Middle frontal gyrus (tissue), 1 donor: ENCODE measurements at regions not wholly inside any gene's neighbourhood (a gene's known extent, or its start where the extent isn't known, plus 50 kb on each side); places are given as distances from the start of the nearest gene placed in this dataset.
"Not testable (repeated sequence)": the region's sequence is repeated elsewhere in the genome, so short reads cannot be mapped to it uniquely, and the experiment has no call there.

Experiments
- DNase-seq: peaks from one replicate; pipeline ENCODE4 v3.0.0-alpha.2; 2015; ENCODE audit warnings: low spot score; ENCODE audit errors: extremely low spot score

DNA sequence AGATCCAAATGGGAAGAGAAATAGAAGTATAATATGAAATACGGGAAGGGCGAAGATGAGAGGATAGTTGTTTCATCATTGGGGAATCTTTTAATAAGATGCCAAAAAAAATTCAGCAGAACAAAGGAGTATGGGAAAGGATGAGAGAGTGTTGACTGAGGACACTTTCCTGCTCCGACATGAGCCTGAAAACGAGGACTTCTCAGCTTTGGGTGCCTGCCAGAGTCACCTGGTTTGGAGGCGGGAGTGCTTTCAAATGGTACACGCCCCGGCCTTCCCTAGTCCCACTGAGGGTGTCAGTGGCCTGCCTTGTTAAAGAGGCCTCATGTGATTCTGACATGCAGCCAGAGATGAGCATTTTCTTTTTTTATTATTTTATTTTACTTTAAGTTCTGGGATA is 250.9 kb downstream of the ANKRD60 start:
- no peak for DNase-seq

DNA sequence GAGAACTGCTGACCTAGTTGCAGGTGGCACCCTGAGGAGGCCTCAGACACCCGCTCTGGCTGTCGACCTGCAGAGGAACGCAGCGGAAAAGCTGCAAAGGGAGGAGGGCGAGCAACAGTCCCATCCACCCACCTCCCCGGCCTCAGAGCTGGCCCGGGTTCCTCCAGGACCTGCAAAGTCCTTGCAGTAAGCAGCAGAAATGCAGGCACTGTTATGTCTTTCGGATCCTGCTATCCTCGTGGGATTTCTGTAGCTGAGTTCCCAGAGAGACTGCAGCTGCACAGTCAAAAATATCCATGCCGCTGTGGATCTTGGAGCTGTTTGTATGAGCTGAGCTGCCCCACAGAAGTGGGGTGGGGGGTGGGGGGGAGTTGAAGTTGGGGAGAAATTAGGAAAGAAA is 251.3 kb downstream of the ANKRD60 start:
- no peak for DNase-seq

DNA sequence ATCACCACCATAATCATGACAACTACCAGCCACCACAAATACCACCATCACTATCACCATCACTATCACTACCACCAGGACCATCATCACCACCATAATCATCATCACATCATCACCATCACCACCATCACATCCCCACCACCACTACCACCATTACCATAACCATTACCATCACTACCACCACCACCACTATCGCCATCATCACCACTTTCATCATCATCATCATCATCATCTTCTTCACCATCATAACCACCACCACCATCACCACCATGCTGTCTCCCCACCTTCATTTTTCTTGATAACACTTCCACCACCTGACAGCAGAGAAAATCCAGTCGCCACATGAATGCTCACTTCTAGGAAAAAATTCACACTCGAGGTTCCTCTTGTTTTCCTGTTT is 253.6 kb downstream of the ANKRD60 start:
- no peak for DNase-seq

DNA sequence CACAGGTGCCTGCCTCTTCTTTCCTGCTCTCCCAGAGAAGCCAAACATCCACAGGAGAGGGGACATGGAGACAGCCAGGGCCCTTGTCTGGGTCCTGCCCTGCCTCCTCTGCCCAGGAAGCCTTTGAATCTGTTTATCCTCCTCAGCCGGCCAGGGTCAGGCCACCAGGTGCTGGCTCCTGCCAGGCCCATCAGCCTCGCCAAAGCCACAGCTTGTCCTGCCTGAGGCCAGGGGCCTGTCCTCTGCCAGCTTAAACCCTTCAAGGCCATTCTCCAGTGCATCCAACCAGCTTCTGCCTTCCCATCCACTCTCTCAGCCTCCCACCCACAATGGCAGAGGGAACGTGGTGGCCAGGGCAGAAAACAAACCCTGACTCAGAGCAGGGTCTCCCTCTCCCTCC is 254.6 kb downstream of the ANKRD60 start:
- DNase-seq = no peak

DNA sequence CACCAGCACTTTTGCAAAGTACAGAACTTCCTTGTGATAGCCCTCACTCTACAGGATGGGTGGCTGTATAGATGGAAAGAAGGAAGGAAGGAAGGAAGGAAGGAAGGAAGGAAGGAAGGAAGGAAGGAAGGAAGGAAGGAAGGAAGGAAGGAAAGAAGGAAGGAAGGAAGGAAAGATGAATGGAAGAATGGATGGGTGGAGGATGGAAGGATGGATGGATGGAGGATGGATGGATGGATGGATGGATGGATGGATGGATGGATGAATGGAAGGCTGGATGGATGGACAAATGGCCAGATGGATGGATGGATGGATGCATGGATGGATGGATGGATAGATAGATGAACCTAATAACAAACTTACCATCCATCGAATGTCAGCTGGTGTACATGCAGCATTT is 256.9 kb downstream of the ANKRD60 start:
- not testable (repeated sequence) for DNase-seq

DNA sequence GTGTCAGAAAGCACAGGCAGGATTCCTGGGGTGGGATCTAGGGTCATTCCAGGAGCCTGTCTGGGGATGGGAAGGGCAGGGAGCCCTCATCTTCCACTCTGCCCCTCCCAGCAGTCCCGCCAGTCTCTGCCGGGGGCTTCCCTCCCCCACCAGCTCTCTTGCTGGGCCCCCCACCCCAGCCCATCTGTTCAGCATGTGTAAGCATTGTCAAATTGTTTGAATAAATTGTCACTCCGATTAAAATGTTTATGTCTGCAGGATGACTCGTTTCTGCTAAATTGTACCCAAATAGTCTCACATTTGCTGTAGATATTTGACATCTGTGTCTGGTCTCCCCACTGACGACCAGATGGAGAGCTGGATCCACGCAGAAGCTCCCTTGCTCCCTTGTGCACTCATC is 257.6 kb downstream of the ANKRD60 start:
- DNase-seq = no peak

DNA sequence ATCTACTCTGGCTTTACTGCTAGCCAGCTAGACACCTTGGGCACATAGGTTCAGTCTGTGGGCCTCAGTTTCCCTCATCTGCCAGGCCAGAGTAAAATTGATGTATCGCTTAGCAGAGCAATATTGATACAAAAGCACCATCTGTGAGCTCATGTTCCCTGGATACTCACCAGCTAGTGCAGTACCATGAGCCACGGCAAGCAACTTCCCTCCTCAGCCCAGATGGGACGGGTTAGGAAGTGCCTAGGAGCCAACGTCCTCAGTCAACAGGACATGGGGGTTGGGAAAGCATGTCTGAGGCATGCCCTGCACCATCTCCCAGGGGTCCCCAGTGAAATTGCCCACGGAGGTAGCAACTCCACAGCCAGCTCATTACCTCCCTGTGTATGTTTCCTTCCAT is 258.3 kb downstream of the ANKRD60 start:
- DNase-seq = no peak

DNA sequence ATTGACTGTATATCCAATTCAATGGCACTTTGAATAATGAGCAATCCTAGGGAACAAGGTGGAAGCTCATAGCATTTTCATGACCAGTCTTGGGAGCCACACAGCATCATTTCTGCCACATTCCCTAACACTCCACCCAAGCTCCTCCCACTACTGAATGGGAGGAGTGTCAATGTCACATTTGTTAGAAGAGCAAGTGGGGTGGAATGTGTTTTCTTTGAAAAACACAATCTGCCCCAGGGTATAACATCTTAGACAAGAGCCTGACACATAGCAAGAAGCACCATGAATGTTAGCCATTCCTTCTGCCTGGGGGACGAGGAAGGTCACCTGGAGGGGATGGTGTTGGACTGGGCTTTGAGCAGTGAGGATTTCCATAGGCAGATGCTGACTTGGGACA is 258.3 kb upstream of the PMEPA1 start:
- no peak for DNase-seq

DNA sequence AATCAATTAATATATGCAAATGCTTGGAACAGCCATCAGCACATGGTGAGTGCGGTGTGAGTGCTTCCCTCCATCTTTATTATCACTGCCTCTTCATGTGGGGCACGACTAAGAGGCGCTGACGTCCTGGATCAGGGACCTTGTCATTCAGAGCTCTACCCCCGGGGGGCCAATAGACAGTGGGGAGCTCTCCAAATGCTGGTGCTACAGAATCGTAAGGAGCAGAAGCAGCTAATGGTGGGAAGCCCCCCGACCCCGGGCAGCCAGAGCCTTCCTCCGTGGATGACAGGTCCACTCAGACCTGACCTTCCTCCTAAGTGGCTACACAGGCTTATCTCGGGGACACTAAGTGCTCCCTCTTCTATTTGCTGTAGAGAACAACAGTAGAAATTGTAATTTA is 257.5 kb upstream of the PMEPA1 start:
- DNase-seq = no peak

DNA sequence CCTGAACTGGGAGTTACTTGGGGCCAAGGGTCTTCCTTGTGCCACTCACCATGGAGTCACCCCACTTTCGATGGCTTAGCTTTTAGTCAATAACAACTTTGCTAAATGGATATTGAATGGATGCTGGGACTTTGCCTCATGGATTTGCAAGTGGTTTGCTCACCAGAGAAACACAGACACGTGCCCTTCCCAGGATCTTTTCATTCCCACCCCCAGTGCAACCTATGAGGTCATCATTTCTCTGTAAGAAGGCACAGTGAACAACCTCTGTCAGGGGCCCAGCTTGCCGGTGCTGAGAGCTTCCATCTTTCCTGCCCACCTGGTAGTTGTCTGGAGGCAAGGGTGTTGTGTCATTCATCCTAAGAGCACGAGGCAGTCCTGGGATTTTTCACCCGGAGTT is 256.8 kb upstream of the PMEPA1 start:
- no peak for DNase-seq

DNA sequence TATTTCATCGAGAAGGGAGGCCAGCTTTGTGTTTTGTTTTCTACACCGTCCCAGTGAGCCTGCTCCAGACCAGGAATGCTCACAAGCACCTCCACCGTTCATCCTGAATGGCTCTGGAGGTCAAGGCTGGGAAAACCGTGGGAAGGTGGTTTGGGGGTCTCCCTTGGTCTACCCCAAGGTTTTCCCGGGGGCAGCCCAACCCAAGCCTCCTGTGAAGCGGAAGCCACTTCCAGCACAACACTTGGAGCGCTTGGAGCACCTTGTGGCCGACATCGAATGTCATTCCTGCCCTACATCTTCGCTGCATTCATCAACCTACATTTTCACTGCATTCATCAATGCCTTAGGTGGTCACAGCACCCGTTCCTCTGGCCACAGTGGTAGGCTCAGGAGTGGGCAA is 255.6 kb upstream of the PMEPA1 start:
- DNase-seq = no peak

DNA sequence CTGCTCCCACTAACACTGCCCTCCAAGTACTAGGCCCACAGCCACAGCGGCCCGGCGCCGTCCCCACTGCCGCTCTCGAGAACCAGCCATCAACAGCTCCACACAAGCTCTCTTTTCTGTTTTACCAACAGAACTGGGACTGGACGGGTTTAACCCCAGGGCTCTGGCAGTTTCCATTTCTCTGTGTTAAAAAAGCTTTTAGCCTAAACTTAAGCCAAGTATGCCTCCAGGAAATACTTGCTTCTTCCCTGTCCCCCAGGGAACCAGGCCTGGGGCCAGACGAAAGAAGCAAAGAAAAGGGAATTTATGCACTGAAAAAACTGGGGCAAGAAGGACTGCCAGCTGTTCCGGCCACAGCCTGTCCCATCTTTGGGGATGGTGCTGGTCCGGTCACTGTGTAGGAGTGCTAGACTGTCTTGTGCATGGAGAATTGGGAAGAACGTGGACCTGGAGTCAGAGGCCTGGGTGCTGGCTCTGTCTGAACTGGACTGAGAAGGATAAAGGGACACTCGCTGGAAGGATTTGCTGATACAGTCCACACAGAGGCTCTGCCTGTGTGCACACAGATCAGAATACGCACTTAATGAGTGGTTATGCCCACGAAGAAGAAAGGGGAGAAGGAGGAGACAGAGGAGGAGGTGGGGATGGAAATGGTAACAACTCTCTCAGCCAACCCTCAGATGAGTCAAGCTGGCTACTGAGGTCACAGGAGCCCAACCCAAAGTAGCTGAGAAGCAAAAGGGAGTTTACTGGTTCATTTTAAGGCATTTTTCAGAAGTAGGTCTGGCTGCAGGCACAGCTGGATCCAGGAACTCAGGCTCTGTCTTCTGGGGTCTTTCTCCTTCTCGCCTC is 254.4 kb upstream of the PMEPA1 start:
- peak; percentile 8 for DNase-seq

DNA sequence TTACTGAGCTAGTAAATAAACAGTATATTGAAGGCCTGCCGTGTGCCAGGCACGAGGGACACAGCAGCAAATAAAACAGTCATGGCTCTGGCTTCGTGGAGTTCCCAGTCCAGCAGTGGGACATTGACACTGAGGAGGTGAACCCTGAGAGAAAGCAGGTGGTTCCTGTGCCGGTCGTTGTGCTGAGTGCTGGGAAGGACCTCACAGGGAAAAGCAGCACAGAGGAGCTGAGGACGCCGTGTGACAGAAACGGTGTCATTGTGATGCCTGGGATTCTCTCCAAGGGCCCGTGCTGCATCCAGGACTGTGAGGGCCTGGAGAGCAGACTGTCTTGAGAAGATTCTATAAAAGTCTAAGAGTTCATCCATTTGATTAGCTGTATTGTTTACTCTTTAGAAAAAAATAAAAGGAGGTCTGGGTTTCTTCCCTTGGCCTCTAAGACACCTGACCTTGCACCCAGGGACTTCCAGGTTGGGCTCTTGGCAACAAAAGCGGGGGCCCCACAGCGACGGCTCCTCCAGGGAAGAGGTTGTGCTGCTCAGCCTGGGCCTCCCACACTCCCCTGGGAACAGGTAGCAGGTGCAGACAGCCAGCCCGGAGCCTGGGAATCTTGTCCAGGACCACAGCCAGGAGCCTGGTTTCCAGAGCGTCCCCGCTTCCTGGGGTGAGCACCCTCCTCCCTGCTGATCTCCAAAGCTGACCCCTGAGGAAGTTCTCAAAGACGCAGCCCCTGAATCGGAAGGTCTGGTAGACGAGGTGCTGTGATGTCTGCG is 251.2 kb upstream of the PMEPA1 start:
- DNase-seq = no peak

DNA sequence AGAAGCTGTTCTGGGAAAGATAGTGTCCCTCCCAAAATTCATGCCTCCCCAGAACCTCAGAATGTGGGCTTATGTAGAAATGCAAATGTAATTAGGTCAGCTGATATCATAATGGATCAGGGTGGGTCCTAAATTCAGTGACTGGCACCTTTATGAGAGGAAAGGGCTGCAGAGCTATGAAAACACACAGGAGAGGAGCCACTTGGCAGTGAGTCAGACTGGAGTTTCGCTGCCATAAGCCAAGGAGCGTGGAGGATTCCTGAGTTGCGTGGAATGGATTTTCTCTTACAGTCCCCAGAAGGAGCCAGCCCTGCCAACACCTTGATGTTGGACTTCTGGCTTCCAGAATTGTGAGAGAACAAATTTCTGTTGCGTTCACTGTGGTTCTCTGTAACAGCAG is 249.8 kb upstream of the PMEPA1 start:
- DNase-seq = no peak

DNA sequence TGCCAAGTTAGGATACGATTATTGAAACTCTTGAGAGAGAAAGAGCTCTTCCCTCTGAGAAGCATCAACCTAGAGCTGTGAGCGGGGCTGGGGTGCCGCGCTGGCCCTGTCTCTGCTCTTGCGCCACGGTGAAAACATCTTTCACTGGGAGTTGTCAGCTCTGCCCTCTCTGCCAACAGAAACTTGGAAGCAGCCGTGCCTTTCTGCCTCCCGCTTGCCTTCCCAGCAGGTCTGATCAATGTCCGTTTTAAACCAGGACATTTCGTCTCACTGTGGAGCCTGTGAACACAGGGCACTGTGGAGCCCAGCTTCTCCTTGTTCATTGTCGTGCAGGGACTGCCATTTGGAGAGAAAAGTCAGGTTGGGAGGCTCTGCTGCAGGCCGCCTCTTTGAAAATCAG is 249.2 kb upstream of the PMEPA1 start:
- DNase-seq = no peak

DNA sequence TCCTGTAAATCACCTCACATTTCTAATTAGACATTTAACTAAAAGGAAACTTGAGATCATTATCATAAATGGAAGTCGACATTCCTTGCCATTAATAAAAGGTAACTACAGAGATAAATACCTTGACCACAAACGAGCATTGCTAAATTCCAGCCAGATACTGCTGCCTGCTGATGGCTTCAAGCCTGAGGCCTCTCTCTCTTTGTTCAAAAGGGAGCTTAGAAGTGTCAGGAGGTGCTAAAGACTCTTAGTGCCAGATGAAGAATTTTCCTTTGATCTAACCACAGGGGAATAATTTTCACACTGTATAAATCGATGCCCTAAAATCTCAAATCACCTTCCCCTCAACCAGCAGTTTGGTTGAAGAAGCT is 248.2 kb upstream of the PMEPA1 start:
- DNase-seq = no peak

DNA sequence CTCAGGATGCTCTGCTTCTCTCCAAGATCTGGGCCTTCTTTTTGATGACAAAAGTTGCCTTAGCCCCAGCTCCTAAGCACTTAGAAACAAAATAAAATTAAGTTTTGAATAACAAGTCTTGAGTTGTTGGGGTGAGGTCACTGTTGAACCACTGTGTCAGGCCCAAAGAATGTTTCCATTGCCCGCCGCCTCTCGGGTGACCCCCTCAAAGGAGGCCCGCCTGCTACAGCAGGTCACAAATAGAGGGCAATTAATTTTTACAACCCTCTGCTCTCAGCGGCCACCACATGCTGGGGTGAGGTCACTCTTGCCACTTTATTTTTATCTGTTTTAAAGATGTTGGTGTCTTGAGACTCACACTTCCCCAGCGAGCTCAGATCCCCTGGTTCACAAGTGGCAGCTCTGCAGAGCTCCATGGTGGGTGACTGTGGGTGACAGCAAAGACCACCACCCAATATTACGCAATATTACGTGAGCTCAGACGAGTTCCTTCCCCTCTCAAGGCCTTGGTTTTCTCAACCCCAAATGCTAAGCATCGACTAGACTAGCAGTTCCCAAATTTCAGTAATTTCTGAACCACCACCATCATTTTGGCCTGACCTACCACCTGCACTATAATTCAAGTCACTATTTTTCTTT is 247.7 kb upstream of the PMEPA1 start:
- DNase-seq = no peak

DNA sequence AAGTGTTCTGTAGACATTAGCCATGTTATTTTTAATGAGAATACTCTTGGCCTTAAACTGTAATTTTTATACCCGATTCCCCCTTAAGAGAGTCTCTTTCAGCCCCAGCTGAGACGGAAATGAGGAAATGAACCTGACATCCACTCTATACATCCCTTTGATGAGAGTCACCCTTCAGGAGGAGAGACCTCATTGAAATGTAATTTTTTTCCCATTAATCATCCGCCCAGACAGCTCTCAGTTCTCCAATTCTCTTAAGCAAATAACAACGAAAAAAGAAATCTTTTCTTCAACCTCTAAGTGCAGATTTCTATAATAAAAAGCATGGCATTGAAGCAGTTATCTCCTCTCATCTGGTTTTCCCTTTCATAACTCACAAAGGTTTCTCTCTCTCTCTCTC is 243.8 kb upstream of the PMEPA1 start:
- no peak for DNase-seq

DNA sequence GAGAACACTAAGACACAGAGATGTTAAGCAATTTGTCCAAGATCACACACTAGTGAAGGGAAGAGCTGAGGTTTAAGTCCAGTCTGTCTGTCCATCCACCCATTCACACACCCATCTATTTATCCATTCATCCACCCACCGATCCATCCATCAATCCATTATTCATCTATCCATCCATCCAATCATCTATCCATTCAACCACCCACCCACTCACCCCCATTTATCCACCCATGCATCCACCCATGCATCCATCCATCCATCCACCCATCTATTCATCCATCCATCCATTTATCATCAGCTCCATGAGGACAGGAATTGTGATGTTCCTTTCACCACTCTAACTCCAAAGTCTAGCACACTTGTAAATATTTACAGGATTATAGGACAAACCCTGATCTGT is 242.3 kb upstream of the PMEPA1 start:
- DNase-seq = no peak

DNA sequence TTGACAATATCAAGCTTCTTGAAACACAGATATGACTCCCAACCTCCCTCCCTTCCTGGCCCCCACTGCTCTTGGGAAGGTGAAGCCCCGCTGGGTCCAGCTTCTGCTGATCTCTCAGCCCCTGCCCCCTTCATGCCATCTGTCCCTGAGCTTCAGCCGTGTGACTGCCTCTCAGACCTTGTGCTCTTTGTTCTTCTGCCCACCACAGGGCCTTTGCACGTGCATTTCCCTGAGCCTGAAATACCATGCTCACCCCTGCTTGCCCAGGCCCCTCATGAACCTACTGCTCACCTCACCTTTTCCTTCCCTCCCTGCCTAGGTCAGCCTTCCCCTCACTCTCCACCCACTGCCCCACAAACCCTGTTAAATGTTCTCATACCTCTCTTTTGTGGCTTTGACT is 241.7 kb upstream of the PMEPA1 start:
- DNase-seq = no peak

DNA sequence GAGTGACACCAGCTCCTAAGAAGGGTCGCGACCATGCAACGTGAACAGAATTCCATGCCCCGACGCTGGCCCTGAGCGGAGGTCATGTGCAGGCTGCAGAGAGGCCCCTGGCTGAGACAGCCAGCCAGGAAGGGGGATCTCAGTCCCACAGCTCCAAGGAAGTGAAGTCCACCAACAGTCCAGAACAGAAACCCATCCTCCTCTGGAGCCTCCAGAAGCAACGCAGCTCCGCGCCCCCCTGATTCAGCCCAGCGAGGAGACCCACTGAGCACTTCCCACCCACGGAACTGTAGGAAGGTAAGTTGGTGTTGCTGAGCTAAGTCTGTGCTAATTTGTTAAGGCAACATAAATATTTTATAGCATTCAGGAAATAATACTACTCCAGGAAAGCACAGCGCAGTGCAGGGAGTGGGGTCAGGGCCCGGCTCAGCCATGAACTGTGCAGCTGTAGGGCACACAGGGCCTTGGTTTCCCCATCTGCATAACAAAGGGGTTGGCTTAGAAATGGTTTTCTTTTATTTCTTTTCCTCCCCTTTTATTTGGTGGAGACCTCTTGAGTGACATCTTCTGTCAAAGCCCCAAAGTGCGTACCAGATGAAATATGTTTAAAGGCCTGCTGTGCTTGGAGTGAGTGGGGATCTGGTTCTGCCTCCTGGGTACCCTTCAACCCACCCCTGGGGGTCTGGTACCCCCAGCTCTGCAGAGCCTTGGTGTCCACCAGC is 241.1 kb upstream of the PMEPA1 start:
- no peak for DNase-seq
